ENCODE measurements at regions not wholly inside any gene's neighbourhood (a gene's known extent, or its start where the extent isn't known, plus 50 kb on each side); places are given as distances from the start of the nearest gene placed in this dataset.
A peak's percentile ranks its signal among the peaks of the same experiment; 100 is the strongest.

GRCh38 chrX:130975947-130976346 is 72.9 kb upstream of the ENOX2 start:
- in situ Hi-C loops (cut with MboI; ENCODE audit: low sequenced_read_pairs) (no loop called here), dilution Hi-C loops (cut with HindIII; ENCODE audit: low sequenced_read_pairs, unreplicated experiment) (no loop called here), intact Hi-C loops (cut with micrococcal nuclease) (loop anchor here (1.0 to 5.0 kb wide), 2 partner anchors 657 to 701 kb away; no protein-coding TSS in a partner anchor)
- Histone ChIP-seq H2BK20ac (ENCODE audit: low read depth, low read length) (no peak overlapping the region), H3K27ac (ENCODE audit: insufficient read depth, low read length) (no peak overlapping the region), H4K5ac (ENCODE audit: low read depth, low read length) (no peak overlapping the region), H2AFZ (replicated peaks; ENCODE audit: low read length, poor library complexity) (no peak overlapping the region), H3K36me3 (ENCODE audit: control insufficient read depth, insufficient read depth, low read length) (no peaks in the 10 kb centered on the region), H3K18ac (ENCODE audit: low read depth, low read length) (no peak overlapping the region), H3K4me1 (ENCODE audit: control insufficient read depth, insufficient read depth, low read length) (no peaks in the 10 kb centered on the region), H3K4me2 (ENCODE audit: low read depth, low read length) (no peak overlapping the region), H3K27me3 (ENCODE audit: control insufficient read depth, insufficient read depth, low read length) (peaks cover 3% of the 10 kb centered on the region), H2BK15ac (ENCODE audit: low read depth, low read length) (no peak overlapping the region), H2AK5ac (ENCODE audit: low read depth, low read length) (no peak overlapping the region), H3K9me1 (ENCODE audit: insufficient read depth, low read length) (no peaks in the 10 kb centered on the region), H3K56ac (ENCODE audit: extremely low read depth, insufficient read depth, low read length) (no peak overlapping the region), H4K20me1 (ENCODE audit: insufficient read depth, low read length) (no peaks in the 10 kb centered on the region), H4K91ac (ENCODE audit: insufficient read depth, low read depth, low read length) (no peak overlapping the region), H2BK5ac (ENCODE audit: low read depth, low read length, poor library complexity, severe bottlenecking) (no peak overlapping the region), H4K8ac (ENCODE audit: low read depth in 2 of 2, low read length in 2 of 2) (no peak overlapping the region), H3K9me3 (ENCODE audit: control insufficient read depth, insufficient read depth, low read length) (no peaks in the 10 kb centered on the region), H3K4me3 (ENCODE audit: insufficient read depth, low read depth, low read length) (no peak overlapping the region), H3K23ac (ENCODE audit: low read depth, low read length) (no peak overlapping the region), H2AK9ac (replicated peaks; ENCODE audit: low read depth, low read length, poor library complexity) (no peak overlapping the region), H2BK120ac (ENCODE audit: low read depth, low read length) (no peak overlapping the region), H3K79me1 (ENCODE audit: low read depth in 1 of 2, low read length in 2 of 2) (no peaks in the 10 kb centered on the region), H3K4ac (ENCODE audit: low read depth, low read length) (no peak overlapping the region), H3K14ac (replicated peaks; ENCODE audit: low read depth, low read length) (no peak overlapping the region), H3K9ac (ENCODE audit: low read depth, low read length) (no peak overlapping the region)
- POLR2A ChIA-PET (ENCODE audit: unreplicated experiment) = no interaction called here
- no peak for TF ChIP-seq BHLHE40 (IDR thresholded peaks at IDR 0.05; ENCODE audit: low read depth, low read length)
- no peak for TF ChIP-seq RCOR1 (IDR thresholded peaks at IDR 0.05; ENCODE audit: insufficient replicate concordance, low read length)
- no peak for TF ChIP-seq FOS (IDR thresholded peaks at IDR 0.05; ENCODE audit: low read depth, low read length)
- TF ChIP-seq RAD21 (IDR thresholded peaks at IDR 0.05; ENCODE audit: low read length) = peak; percentile 53
- no peak for TF ChIP-seq CHD1 (IDR thresholded peaks at IDR 0.05; ENCODE audit: low read depth, low read length)
- no peak for TF ChIP-seq NFE2L2 (IDR thresholded peaks at IDR 0.05; ENCODE audit: low read depth, low read length)
- TF ChIP-seq, protein P1, sequence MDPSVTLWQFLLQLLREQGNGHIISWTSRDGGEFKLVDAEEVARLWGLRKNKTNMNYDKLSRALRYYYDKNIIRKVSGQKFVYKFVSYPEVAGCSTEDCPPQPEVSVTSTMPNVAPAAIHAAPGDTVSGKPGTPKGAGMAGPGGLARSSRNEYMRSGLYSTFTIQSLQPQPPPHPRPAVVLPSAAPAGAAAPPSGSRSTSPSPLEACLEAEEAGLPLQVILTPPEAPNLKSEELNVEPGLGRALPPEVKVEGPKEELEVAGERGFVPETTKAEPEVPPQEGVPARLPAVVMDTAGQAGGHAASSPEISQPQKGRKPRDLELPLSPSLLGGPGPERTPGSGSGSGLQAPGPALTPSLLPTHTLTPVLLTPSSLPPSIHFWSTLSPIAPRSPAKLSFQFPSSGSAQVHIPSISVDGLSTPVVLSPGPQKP (IDR thresholded peaks at IDR 0.05; ENCODE audit: borderline replicate concordance, low read depth, low read length) = no peak
- TF ChIP-seq RFX5 (IDR thresholded peaks at IDR 0.05; ENCODE audit: low read depth, low read length) = no peak
- TF ChIP-seq MXI1 (IDR thresholded peaks at IDR 0.05; ENCODE audit: borderline replicate concordance, low read depth, low read length) = no peak
- TF ChIP-seq, protein P2, sequence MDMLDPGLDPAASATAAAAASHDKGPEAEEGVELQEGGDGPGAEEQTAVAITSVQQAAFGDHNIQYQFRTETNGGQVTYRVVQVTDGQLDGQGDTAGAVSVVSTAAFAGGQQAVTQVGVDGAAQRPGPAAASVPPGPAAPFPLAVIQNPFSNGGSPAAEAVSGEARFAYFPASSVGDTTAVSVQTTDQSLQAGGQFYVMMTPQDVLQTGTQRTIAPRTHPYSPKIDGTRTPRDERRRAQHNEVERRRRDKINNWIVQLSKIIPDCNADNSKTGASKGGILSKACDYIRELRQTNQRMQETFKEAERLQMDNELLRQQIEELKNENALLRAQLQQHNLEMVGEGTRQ (IDR thresholded peaks at IDR 0.05; ENCODE audit: low read depth, low read length) = no peak
- TF ChIP-seq, protein P3, sequence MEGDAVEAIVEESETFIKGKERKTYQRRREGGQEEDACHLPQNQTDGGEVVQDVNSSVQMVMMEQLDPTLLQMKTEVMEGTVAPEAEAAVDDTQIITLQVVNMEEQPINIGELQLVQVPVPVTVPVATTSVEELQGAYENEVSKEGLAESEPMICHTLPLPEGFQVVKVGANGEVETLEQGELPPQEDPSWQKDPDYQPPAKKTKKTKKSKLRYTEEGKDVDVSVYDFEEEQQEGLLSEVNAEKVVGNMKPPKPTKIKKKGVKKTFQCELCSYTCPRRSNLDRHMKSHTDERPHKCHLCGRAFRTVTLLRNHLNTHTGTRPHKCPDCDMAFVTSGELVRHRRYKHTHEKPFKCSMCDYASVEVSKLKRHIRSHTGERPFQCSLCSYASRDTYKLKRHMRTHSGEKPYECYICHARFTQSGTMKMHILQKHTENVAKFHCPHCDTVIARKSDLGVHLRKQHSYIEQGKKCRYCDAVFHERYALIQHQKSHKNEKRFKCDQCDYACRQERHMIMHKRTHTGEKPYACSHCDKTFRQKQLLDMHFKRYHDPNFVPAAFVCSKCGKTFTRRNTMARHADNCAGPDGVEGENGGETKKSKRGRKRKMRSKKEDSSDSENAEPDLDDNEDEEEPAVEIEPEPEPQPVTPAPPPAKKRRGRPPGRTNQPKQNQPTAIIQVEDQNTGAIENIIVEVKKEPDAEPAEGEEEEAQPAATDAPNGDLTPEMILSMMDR (conservative IDR thresholded peaks at IDR 0.05; ENCODE audit: low read depth, low read length) = peak; percentile 58
- no peak for TF ChIP-seq POLR2A (IDR thresholded peaks at IDR 0.05; ENCODE audit: low read depth, low read length)
- no peak for TF ChIP-seq MAFK (IDR thresholded peaks at IDR 0.05; ENCODE audit: low read depth, low read length)
- no peak for TF ChIP-seq CEBPB (IDR thresholded peaks at IDR 0.05; ENCODE audit: low read depth, low read length)
- peak; percentile 18; the same call in 1 of the 2 replicates for TF ChIP-seq SMC3 (IDR thresholded peaks at IDR 0.05; ENCODE audit: low read depth, low read length)
- no peak for TF ChIP-seq MAZ (IDR thresholded peaks at IDR 0.05; ENCODE audit: borderline replicate concordance, low read depth, low read length)
- no CpG with 5 or more reads among the region's 7 CpGs for WGBS, 2 experiments (ENCODE audit: extremely low coverage in 2 of 2, insufficient read length in 1 of 2)
- ATAC-seq (ENCODE audit: low read depth) (peak; percentile 80), DNase-seq (peak; percentile 48)
- BruUV-seq (replicated peaks) = no TSS peak
- CTCF ChIA-PET = no interaction called here
